ENCODE measurements at regions not wholly inside any gene's neighbourhood (a gene's known extent, or its start where the extent isn't known, plus 50 kb on each side); places are given as distances from the start of the nearest gene placed in this dataset.
"Not testable (repeated sequence)": the region's sequence is repeated elsewhere in the genome, so short reads cannot be mapped to it uniquely, and the experiment has no call there.

GRCh38 chrX:121172703-121173102 is 125.3 kb downstream of the GLUD2 start:
- Mint-ChIP-seq H3K27me3 (ENCODE audit: insufficient read depth, unreplicated experiment) (no peaks in the 10 kb centered on the region), H3K27ac (ENCODE audit: low read depth, unreplicated experiment) (no peak overlapping the region), H3K9me3 (ENCODE audit: unreplicated experiment) (no peaks in the 10 kb centered on the region), H3K4me3 (ENCODE audit: unreplicated experiment) (no peak overlapping the region), H3K36me3 (ENCODE audit: insufficient read depth, unreplicated experiment) (no peaks in the 10 kb centered on the region), H3K4me1 (ENCODE audit: insufficient read depth, unreplicated experiment) (no peaks in the 10 kb centered on the region)
- DNase-seq (ENCODE audit: unreplicated experiment) = no peak
- TF ChIP-seq CTCF (IDR thresholded peaks at IDR 0.05; ENCODE audit: unreplicated experiment) = no peak
- BruUV-seq (replicated peaks) = no TSS peak
- ChIA-PET CTCF (no interaction called here), POLR2A (no interaction called here)
- intact Hi-C loops (cut with micrococcal nuclease) = no loop called here

GRCh38 chrX:121179972-121180371 is 132.6 kb downstream of the GLUD2 start:
- H3K9me3 Mint-ChIP-seq (ENCODE audit: unreplicated experiment) = peaks cover 9% of the 10 kb centered on the region
- H3K36me3 Mint-ChIP-seq (ENCODE audit: insufficient read depth, unreplicated experiment) = no peaks in the 10 kb centered on the region
- ChIA-PET CTCF (no interaction called here), POLR2A (no interaction called here)
- H3K4me3 Mint-ChIP-seq (ENCODE audit: unreplicated experiment) = no peak overlapping the region
- peak; percentile 13 for DNase-seq (ENCODE audit: unreplicated experiment)
- no peak overlapping the region for H3K27ac Mint-ChIP-seq (ENCODE audit: low read depth, unreplicated experiment)
- no TSS peak for BruUV-seq (replicated peaks)
- no peaks in the 10 kb centered on the region for H3K4me1 Mint-ChIP-seq (ENCODE audit: insufficient read depth, unreplicated experiment)
- no peaks in the 10 kb centered on the region for H3K27me3 Mint-ChIP-seq (ENCODE audit: insufficient read depth, unreplicated experiment)
- intact Hi-C loops (cut with micrococcal nuclease) = no loop called here
- TF ChIP-seq CTCF (IDR thresholded peaks at IDR 0.05; ENCODE audit: unreplicated experiment) = no peak

- intact Hi-C loops (cut with micrococcal nuclease) = no loop called here
- BruUV-seq (replicated peaks) = no TSS peak
- H3K9me3 Mint-ChIP-seq (ENCODE audit: unreplicated experiment) = peaks cover 12% of the 10 kb centered on the region
Observed at GRCh38 chrX:121191779-121192178, 144.4 kb downstream of the GLUD2 start.

GRCh38 chrX:121195719-121196118 is 148.3 kb downstream of the GLUD2 start:
- intact Hi-C loops (cut with micrococcal nuclease) = no loop called here
- no TSS peak for BruUV-seq (replicated peaks)
- no peak for TF ChIP-seq CTCF (IDR thresholded peaks at IDR 0.05; ENCODE audit: unreplicated experiment)
- Mint-ChIP-seq H3K36me3 (ENCODE audit: insufficient read depth, unreplicated experiment) (peaks cover 10% of the 10 kb centered on the region), H3K9me3 (ENCODE audit: unreplicated experiment) (peaks cover 9% of the 10 kb centered on the region), H3K4me1 (ENCODE audit: insufficient read depth, unreplicated experiment) (no peaks in the 10 kb centered on the region), H3K27ac (ENCODE audit: low read depth, unreplicated experiment) (no peak overlapping the region), H3K27me3 (ENCODE audit: insufficient read depth, unreplicated experiment) (no peaks in the 10 kb centered on the region), H3K4me3 (ENCODE audit: unreplicated experiment) (no peak overlapping the region)
- CTCF ChIA-PET = no interaction called here
- POLR2A ChIA-PET = no interaction called here
- no peak for DNase-seq (ENCODE audit: unreplicated experiment)

More at GRCh38 chrX:121191779-121192178, 144.4 kb downstream of the GLUD2 start:
- ChIA-PET CTCF (no interaction called here), POLR2A (no interaction called here)
- H3K4me3 Mint-ChIP-seq (ENCODE audit: unreplicated experiment) = no peak overlapping the region
- H3K27ac Mint-ChIP-seq (ENCODE audit: low read depth, unreplicated experiment) = no peak overlapping the region
- no peak for TF ChIP-seq CTCF (IDR thresholded peaks at IDR 0.05; ENCODE audit: unreplicated experiment)
- no peak for DNase-seq (ENCODE audit: unreplicated experiment)
- H3K27me3 Mint-ChIP-seq (ENCODE audit: insufficient read depth, unreplicated experiment) = no peaks in the 10 kb centered on the region
- H3K36me3 Mint-ChIP-seq (ENCODE audit: insufficient read depth, unreplicated experiment) = peaks cover 6% of the 10 kb centered on the region
- no peaks in the 10 kb centered on the region for H3K4me1 Mint-ChIP-seq (ENCODE audit: insufficient read depth, unreplicated experiment)

GRCh38 chrX:121196872-121197444 is 149.5 kb downstream of the GLUD2 start:
- H3K4me1 Mint-ChIP-seq (ENCODE audit: insufficient read depth, unreplicated experiment); H3K36me3 Mint-ChIP-seq (ENCODE audit: insufficient read depth, unreplicated experiment); H3K4me3 Mint-ChIP-seq (ENCODE audit: unreplicated experiment); DNase-seq (ENCODE audit: unreplicated experiment); POLR2A ChIA-PET; H3K27me3 Mint-ChIP-seq (ENCODE audit: insufficient read depth, unreplicated experiment); H3K27ac Mint-ChIP-seq (ENCODE audit: low read depth, unreplicated experiment); BruUV-seq (replicated peaks); intact Hi-C loops (cut with micrococcal nuclease): not testable (repeated sequence)
- CTCF ChIA-PET = interaction anchor here (0.5 kb wide), 1 partner anchor 127 kb away, joined by 4 read pairs; no protein-coding TSS in a partner anchor
- H3K9me3 Mint-ChIP-seq (ENCODE audit: unreplicated experiment) = peaks cover 12% of the 10 kb centered on the region
